Left cardiac atrium (tissue), 4 donors: ENCODE measurements at regions not wholly inside any gene's neighbourhood (a gene's known extent, or its start where the extent isn't known, plus 50 kb on each side); places are given as distances from the start of the nearest gene placed in this dataset.

Source experiments
- ATAC-seq, 2 donors: fragments of 200-7000 bp; cut with Tn5 transposase; one replicate each; pipeline ENCODE4 v1.9.1; 2020; ENCODE audit warnings: mild to moderate bottlenecking in 2 of 2, moderate library complexity in 2 of 2
- DNase-seq: peaks from one replicate; pipeline ENCODE4 v3.0.0-alpha.2; 2020
- intact Hi-C, 2 donors: fragments of 100-400 bp; cut with DNase I; formaldehyde crosslinking; loops; one replicate each; pipeline versions ENCODE4 v1.14.1 to v1.15.1; 2022 to 2023
- donor health status: DM: no; HTN: yes; CAD: no.
- donor health status: DM: no; HTN: yes; CAD: no; lungs with severe emphysema.
- donor health status: DM: yes; HTN: yes; CAD: no.
- donor health status: Dilated cardiomyopathy.

DNA sequence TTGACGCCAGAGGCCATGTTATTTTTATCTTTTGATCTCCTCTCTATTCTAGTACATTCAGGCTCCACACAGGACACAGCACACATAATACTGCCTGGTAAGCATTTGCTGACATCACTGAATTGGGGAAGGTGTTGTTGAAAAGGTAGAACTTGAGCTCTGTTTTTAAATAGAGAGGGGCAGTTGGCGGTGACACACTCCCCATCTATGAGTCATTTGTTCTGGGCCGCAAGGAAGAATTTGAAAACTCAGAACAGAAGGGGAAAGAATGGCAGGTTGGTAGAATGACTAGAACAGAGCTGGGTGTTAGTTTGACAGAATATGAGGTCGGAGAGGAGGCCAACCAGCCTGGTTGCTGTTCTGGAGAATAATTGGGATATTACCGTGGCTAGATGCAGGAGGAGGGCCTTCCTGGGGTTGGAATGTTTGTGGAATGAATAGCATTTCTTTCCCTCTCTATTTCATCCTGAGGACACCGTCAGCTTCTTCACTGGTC lies 52.1 kb upstream of the ERRFI1 start:
- intact Hi-C loops, result loop anchor here in 1 of 2 donors (5.0 kb wide), 1 partner anchor 36 kb away; no protein-coding TSS in a partner anchor
- ATAC-seq (peak in 1 of 2 donors; percentile 35), DNase-seq (no peak)

DNA sequence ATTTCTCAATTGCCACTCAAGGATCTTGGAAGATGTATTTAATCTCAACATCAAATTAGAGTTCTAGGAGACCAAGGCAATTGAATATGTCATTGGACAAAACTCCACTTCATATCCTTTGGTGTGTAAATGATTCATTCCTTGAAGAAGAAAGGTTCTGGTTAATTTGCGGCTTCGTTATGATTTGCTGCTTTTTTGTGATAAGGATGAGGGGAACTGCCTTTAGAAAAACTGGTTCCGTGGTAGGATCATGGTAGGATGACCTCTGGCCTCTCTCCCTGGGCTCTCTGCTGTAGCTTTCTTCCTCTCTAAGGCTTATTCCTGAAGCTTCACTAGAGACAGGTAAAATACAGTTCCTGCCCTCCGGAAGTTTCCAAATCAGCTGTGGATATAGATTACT lies 51.5 kb upstream of the ERRFI1 start:
- DNase-seq, result no peak
- intact Hi-C loops, result loop anchor here in 1 of 2 donors (5.0 kb wide), 1 partner anchor 35 kb away; no protein-coding TSS in a partner anchor
- no peak for ATAC-seq

DNA sequence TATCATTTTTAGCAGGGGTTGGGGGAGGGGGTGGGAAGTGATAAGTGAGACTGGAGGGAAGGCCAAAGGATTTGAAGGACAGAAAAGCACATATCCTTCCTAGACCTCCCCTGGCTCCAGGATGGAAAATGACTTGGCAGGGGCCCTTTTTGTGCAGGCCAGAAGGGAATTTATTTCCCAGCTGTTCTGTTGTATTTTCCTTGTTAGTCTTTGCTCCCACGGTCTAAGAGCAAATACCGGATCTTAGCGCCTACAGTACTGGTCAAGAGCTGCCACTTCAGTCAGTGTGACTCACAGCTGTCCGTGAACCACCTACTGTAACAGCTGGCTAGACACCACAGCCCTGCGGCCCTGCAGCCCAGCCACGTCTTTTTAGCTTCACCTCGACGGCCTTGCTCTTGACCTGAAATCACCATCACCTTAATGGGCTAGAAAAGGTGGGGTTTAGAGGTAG lies 51.0 kb upstream of the ERRFI1 start:
- DNase-seq (peak; percentile 66), ATAC-seq (peak; percentile 91 to 97)
- intact Hi-C loops, result loop anchor here in 1 of 2 donors (5.0 kb wide), 1 partner anchor 35 kb away; no protein-coding TSS in a partner anchor

DNA sequence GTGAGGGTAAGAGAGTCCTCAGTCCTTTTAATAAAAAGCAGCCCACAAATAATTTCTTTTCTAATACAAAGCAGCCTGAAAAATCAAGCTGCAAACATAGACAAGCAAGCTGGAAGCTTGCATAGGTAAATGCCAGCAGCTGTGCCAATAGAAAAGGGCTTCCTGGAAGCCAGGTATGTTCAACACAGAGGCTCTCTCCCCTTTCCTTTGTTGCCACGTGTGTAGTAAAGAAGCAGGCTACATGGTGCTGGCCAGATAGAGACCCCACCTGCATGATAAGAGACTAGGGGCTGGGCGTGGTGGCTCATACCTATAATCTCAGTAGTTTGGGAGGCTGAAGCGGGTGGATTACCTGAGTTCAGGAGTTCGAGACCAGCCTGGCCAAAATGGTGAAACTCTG lies 50.1 kb upstream of the ERRFI1 start:
- DNase-seq (no peak), ATAC-seq (no peak)
- intact Hi-C loops, result loop anchor here in 1 of 2 donors (5.0 kb wide), 1 partner anchor 34 kb away; no protein-coding TSS in a partner anchor
